ENCODE measurements at regions not wholly inside any gene's neighbourhood (a gene's known extent, or its start where the extent isn't known, plus 50 kb on each side); places are given as distances from the start of the nearest gene placed in this dataset.

GRCh38 chr3:535566-536416 is 339.2 kb downstream of the CHL1 start:
- H3K36me3 ChIP-seq, result no peaks in the 10 kb centered on the region
- H3K27me3 ChIP-seq (replicated peaks; ENCODE audit: insufficient read depth), result no peaks in the 10 kb centered on the region
- TF ChIP-seq POLR2A (IDR thresholded peaks at IDR 0.05) (no peak), CTCF (IDR thresholded peaks at IDR 0.05) (no peak), POLR2AphosphoS5 (IDR thresholded peaks at IDR 0.05) (no peak)
- H3K4me3 ChIP-seq, result peak overlapping the region; percentile 16 to 21
- intact Hi-C loops (cut with DNase I), result no loop called here
- no peaks in the 10 kb centered on the region for H3K4me1 ChIP-seq (replicated peaks)
- no peak for DNase-seq (ENCODE audit: low spot score)
- H3K9me3 ChIP-seq, result no peaks in the 10 kb centered on the region
- 38% methylated on average over 49 of the region's 51 CpGs for WGBS
- no peak overlapping the region for H3K27ac ChIP-seq

- intact Hi-C loops (cut with DNase I), result no loop called here
- H3K4me1 ChIP-seq (replicated peaks), result no peaks in the 10 kb centered on the region
- no peaks in the 10 kb centered on the region for H3K9me3 ChIP-seq
- WGBS, result 80% methylated on average over 6 of the region's 6 CpGs
- no peaks in the 10 kb centered on the region for H3K27me3 ChIP-seq (replicated peaks; ENCODE audit: insufficient read depth)
- H3K36me3 ChIP-seq, result no peaks in the 10 kb centered on the region
- TF ChIP-seq POLR2AphosphoS5 (IDR thresholded peaks at IDR 0.05), result no peak
- no peak for TF ChIP-seq POLR2A (IDR thresholded peaks at IDR 0.05)
- TF ChIP-seq CTCF (IDR thresholded peaks at IDR 0.05), result no peak
- peak overlapping the region; percentile 16 to 21 for H3K4me3 ChIP-seq
- no peak for DNase-seq (ENCODE audit: low spot score)
- no peak overlapping the region for H3K27ac ChIP-seq
These were observed 339.9 kb downstream of the CHL1 start for GRCh38 chr3:536417-536813.

- Histone ChIP-seq H3K9me3 (no peaks in the 10 kb centered on the region), H3K27ac (no peak overlapping the region), H3K27me3 (replicated peaks; ENCODE audit: insufficient read depth) (no peaks in the 10 kb centered on the region), H3K4me3 (no peak overlapping the region), H3K4me1 (replicated peaks) (no peaks in the 10 kb centered on the region), H3K36me3 (no peaks in the 10 kb centered on the region)
- 20% methylated on average over 12 of the region's 12 CpGs for WGBS
- no peak for TF ChIP-seq POLR2A (IDR thresholded peaks at IDR 0.05)
- no peak for TF ChIP-seq CTCF (IDR thresholded peaks at IDR 0.05)
- no peak for TF ChIP-seq POLR2AphosphoS5 (IDR thresholded peaks at IDR 0.05)
- intact Hi-C loops (cut with DNase I), result no loop called here
- no peak for DNase-seq (ENCODE audit: low spot score)
These were observed 344.7 kb downstream of the CHL1 start for GRCh38 chr3:541062-541801.

- WGBS, result 29% methylated on average over 3 of the region's 3 CpGs
- intact Hi-C loops (cut with DNase I), result no loop called here
- no peak overlapping the region for H3K4me3 ChIP-seq
- no peak for DNase-seq (ENCODE audit: low spot score)
- H3K27ac ChIP-seq, result no peak overlapping the region
- H3K4me1 ChIP-seq (replicated peaks), result no peaks in the 10 kb centered on the region
- no peaks in the 10 kb centered on the region for H3K27me3 ChIP-seq (replicated peaks; ENCODE audit: insufficient read depth)
- TF ChIP-seq POLR2A (IDR thresholded peaks at IDR 0.05) (no peak), CTCF (IDR thresholded peaks at IDR 0.05) (no peak), POLR2AphosphoS5 (IDR thresholded peaks at IDR 0.05) (no peak)
- no peaks in the 10 kb centered on the region for H3K9me3 ChIP-seq
- no peaks in the 10 kb centered on the region for H3K36me3 ChIP-seq
These were observed 345.5 kb downstream of the CHL1 start for GRCh38 chr3:542021-542420.
